Tibial artery (tissue), 4 donors: ENCODE measurements at regions not wholly inside any gene's neighbourhood (a gene's known extent, or its start where the extent isn't known, plus 50 kb on each side); places are given as distances from the start of the nearest gene placed in this dataset.

Experiments
- DNase-seq, 2 donors: peaks; one replicate each; pipeline ENCODE4 v3.0.0-alpha.2; 2019
- H3K27ac ChIP-seq, 2 donors: fragments of 200-600 bp; sonication (generic) in 1 of 2; 1 replicate in 1 of 2; 2 replicates in 1 of 2; pipeline ENCODE4 v1.5.1; 2018 to 2019; ENCODE audit warnings: mild to moderate bottlenecking in 1 of 2
- H3K27me3 ChIP-seq, 2 donors: fragments of 200-600 bp; sonication (generic) in 1 of 2; one replicate each; pipeline versions ENCODE4 v1.5.1 to v1.6.0; 2016 to 2019
- H3K36me3 ChIP-seq, 3 donors: fragments of 200-600 bp; sonication (generic) in 2 of 3; one replicate each; pipeline ENCODE4 v1.5.1; 2016 to 2019; ENCODE audit warnings: mild to moderate bottlenecking in 2 of 3
- H3K4me1 ChIP-seq, 4 donors: fragments of 200-600 bp; sonication (generic) in 2 of 4; 1 replicate in 3 of 4; 2 replicates in 1 of 4; pipeline ENCODE4 v1.5.1; 2016 to 2019
- H3K4me3 ChIP-seq, 2 donors: fragments of 200-600 bp; sonication (generic) in 1 of 2; 1 replicate in 1 of 2; 2 replicates in 1 of 2; pipeline ENCODE4 v1.5.1; 2018 to 2019; ENCODE audit warnings: mild to moderate bottlenecking in 2 of 2
- H3K9me3 ChIP-seq, 3 donors: fragments of 200-600 bp; sonication (generic) in 1 of 3; one replicate each; pipeline ENCODE4 v1.5.1; 2016 to 2019
- intact Hi-C: fragments of 100-400 bp; cut with DNase I; formaldehyde crosslinking; loops from one replicate; pipeline ENCODE4 v1.15.0; 2023; ENCODE audit warnings: low total_unique reads
- TF ChIP-seq, protein P1 (sequence below), 2 experiments: fragments of 200-600 bp in 1 of 2; fragments of 450-650 bp in 1 of 2; IDR thresholded peaks; one replicate each; pipeline ENCODE4 v1.5.1; 2017 to 2019; ENCODE audit warnings: antibody characterized with exemption in 2 of 2, mild to moderate bottlenecking in 1 of 2, moderate library complexity in 1 of 2

DNA sequence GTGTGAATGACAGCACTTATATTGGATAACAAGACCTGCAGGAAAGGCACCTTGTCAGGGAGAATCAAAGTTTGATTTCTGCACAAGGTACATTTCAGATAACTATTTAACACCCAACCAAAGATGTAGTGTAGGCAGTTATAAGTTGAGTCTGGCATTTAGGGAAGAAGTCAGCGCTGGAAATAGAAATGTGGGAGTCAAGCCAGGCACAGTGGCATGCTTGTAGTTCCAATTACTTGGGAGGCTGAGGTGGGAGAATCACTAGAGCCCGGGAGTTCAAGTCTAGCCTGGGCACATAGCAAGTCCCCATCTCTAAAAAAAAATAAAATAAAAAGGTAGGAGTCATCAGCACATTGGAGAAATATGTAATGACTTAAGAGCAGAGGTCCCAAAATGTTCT, 295.1 kb downstream of the ZNF674 start:
- H3K4me1 ChIP-seq, result no peaks in the 10 kb centered on the region
- no peaks in the 10 kb centered on the region for H3K27me3 ChIP-seq
- no peaks in the 10 kb centered on the region for H3K36me3 ChIP-seq
- H3K27ac ChIP-seq, result no peak overlapping the region
- no peak overlapping the region for H3K4me3 ChIP-seq
- DNase-seq, result no peak
- TF ChIP-seq, protein P1, sequence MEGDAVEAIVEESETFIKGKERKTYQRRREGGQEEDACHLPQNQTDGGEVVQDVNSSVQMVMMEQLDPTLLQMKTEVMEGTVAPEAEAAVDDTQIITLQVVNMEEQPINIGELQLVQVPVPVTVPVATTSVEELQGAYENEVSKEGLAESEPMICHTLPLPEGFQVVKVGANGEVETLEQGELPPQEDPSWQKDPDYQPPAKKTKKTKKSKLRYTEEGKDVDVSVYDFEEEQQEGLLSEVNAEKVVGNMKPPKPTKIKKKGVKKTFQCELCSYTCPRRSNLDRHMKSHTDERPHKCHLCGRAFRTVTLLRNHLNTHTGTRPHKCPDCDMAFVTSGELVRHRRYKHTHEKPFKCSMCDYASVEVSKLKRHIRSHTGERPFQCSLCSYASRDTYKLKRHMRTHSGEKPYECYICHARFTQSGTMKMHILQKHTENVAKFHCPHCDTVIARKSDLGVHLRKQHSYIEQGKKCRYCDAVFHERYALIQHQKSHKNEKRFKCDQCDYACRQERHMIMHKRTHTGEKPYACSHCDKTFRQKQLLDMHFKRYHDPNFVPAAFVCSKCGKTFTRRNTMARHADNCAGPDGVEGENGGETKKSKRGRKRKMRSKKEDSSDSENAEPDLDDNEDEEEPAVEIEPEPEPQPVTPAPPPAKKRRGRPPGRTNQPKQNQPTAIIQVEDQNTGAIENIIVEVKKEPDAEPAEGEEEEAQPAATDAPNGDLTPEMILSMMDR (IDR thresholded peaks at IDR 0.05), result no peak
- intact Hi-C loops, result no loop called here
- H3K9me3 ChIP-seq, result no peaks in the 10 kb centered on the region

DNA sequence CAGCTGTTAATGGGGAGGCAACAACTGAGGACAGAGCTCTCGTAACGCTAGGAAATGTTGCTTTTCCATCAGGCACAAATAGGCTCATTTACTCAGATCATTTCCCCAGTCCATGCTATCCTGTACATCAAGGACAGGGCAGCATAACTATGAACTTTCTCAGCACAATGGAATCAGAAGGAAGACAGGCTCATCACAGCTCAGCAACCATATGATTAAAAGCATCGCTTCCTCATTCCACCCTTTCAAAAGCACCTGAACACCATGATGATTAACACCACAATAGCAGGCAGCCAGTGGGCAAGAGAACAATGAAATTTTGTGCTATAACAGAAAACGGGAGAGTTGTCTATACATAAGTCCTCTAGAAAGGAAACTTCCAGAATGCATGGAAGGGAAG, 297.8 kb downstream of the ZNF674 start:
- Histone ChIP-seq H3K27ac (no peak overlapping the region), H3K36me3 (no peaks in the 10 kb centered on the region), H3K27me3 (no peaks in the 10 kb centered on the region), H3K4me3 (no peak overlapping the region), H3K9me3 (no peaks in the 10 kb centered on the region), H3K4me1 (peaks cover 0 to 6% (median 0%) of the 10 kb centered on the region in 4 donors)
- TF ChIP-seq, protein P1 (IDR thresholded peaks at IDR 0.05), result no peak
- intact Hi-C loops, result no loop called here
- DNase-seq, result no peak

DNA sequence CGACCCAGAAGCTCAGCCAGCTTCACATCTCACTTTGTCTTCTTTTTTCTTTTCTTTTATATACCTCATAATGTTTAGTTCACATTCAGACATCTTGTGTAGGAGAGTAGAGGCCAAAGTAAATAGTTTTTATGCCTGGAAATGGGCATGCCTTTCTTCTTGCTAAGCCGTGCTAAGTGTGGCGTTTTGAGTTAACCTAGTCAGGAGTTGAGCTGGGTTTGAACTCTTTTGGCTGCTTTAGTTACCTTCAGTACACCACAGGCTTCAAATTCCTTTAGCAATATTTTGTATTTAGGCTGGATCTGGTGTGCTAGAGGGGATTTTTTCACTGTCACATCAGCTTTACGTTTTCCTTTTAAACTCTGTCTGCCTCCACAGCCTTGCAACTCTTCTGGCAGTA, 300.8 kb downstream of the ZNF674 start:
- peaks cover 0 to 4% (median 3%) of the 10 kb centered on the region in 3 donors for H3K9me3 ChIP-seq
- peak overlapping the region in 1 of 2 donors; percentile 47 for H3K27ac ChIP-seq
- no peaks in the 10 kb centered on the region for H3K27me3 ChIP-seq
- no peaks in the 10 kb centered on the region for H3K36me3 ChIP-seq
- intact Hi-C loops, result no loop called here
- H3K4me1 ChIP-seq, result peaks cover 0 to 6% (median 0%) of the 10 kb centered on the region in 4 donors
- DNase-seq, result no peak
- TF ChIP-seq, protein P1 (IDR thresholded peaks at IDR 0.05), result no peak
- H3K4me3 ChIP-seq, result no peak overlapping the region

DNA sequence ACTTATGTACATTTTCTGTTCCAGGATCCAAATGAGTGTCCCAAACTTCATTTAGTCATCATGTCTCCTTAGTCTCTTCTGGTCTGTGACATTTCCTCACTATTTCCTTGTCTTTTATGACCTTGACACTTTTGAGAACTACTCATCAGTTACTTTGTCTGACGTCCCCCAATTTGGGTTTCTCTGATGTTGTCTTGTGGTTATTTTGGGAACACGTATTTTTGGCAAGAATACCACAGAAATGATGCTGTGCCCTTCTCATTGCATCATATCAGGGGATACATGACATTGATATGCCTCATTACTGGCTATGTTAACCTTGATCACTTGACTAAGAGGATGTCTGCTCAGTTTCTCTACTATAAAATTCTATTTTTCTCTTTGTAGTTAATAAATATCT, 308.8 kb downstream of the ZNF674 start:
- Histone ChIP-seq H3K4me1 (no peaks in the 10 kb centered on the region), H3K27me3 (no peaks in the 10 kb centered on the region), H3K4me3 (no peak overlapping the region), H3K27ac (no peak overlapping the region), H3K36me3 (no peaks in the 10 kb centered on the region), H3K9me3 (peaks cover 0 to 4% (median 3%) of the 10 kb centered on the region in 3 donors)
- no peak for DNase-seq
- TF ChIP-seq, protein P1 (IDR thresholded peaks at IDR 0.05), result no peak
- intact Hi-C loops, result no loop called here

DNA sequence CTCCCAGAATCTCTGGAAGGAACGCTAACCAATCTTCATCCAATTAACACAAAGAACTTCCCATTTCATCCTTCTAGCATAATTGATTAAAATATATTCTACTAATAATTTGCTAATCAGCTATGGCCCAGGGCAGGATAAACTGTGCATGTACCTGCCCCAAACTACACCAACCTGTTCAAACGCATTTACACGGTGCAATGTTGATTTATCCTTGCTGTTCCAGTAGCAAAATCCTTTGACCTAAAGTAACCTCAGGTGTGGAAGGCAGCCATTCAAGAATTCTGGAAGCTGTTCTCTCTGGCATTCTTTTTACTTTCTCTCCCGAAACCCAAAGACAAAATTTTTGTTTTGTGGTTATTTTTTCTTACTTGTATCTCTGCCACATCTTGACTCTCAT, 309.4 kb downstream of the ZNF674 start:
- Histone ChIP-seq H3K4me1 (no peaks in the 10 kb centered on the region), H3K36me3 (no peaks in the 10 kb centered on the region), H3K27me3 (no peaks in the 10 kb centered on the region), H3K9me3 (peaks cover 0 to 4% (median 3%) of the 10 kb centered on the region in 3 donors), H3K4me3 (no peak overlapping the region), H3K27ac (no peak overlapping the region)
- DNase-seq, result no peak
- intact Hi-C loops, result no loop called here
- TF ChIP-seq, protein P1 (IDR thresholded peaks at IDR 0.05), result no peak

DNA sequence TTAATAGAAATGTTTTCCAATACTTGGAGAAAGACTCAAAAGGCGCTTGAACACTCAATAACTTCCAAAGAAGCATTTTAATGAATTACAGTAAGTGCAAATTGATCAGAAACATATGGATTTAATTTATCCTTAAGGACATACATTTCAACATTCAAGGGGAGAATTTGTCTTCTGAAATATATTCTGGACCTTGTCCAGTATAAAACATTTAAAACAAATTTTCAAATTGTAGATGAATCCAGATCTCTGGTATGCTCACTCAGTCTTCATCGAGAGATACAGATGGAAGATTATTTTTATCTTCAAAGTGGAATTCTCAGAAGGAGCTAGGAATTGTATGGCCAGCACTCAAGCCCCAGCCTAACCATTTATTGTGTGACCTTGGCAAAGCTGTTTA, 310.4 kb downstream of the ZNF674 start:
- H3K9me3 ChIP-seq, result no peaks in the 10 kb centered on the region
- no peak overlapping the region for H3K27ac ChIP-seq
- H3K36me3 ChIP-seq, result no peaks in the 10 kb centered on the region
- no peak for DNase-seq
- no peaks in the 10 kb centered on the region for H3K27me3 ChIP-seq
- intact Hi-C loops, result no loop called here
- TF ChIP-seq, protein P1 (IDR thresholded peaks at IDR 0.05), result no peak
- H3K4me3 ChIP-seq, result no peak overlapping the region
- no peaks in the 10 kb centered on the region for H3K4me1 ChIP-seq
